ENCODE measurements at regions not wholly inside any gene's neighbourhood (a gene's known extent, or its start where the extent isn't known, plus 50 kb on each side); places are given as distances from the start of the nearest gene placed in this dataset.

DNA sequence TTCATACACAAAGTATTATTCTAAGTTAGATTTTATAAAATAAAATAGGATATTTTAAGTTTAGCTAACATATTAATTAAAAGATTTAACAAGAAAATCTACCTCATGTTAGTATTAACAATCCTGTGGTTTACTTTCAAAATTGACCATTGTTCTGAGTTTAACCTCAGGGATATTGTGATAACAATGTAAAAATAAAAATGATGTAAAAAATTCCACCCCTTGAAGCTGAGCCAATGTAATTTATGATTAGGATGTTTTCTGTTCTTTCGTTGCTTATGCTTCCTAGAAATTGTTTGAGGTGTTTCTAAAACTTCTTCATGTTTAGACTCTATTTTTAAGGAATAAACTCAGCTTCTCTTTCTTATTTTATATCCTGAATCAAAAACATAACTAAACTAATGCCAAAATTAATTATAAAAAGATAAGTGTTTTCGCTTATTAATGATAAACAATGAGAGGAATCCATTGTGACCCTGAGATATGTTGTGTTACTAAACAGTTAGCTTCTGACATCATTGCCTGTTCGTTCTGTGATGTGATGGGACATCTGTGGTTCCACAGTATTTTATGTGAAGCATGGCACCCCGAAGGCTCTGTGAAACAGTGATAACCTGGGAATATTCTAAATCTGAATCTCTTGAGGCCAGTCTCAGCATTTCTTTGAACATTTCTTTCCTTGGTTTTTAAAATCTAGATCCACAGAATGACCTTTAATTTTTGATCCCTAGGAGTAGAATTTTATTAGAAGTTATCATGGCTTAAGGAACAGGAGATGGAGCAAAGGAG, 340.8 kb downstream of the ARL4A start:
- 73% methylated on average over 4 of the region's 4 CpGs for WGBS
- no peaks in the 10 kb centered on the region for H3K9me3 ChIP-seq (ENCODE audit: control insufficient read depth in 4 of 4, low read length in 3 of 4)
- TF ChIP-seq ZBTB33 (IDR thresholded peaks at IDR 0.05) (no peak), NR2F2 (IDR thresholded peaks at IDR 0.05) (no peak), CTCF (IDR thresholded peaks at IDR 0.05; ENCODE audit: low read depth, low read length, missing input control) (no peak), FOXA2 (IDR thresholded peaks at IDR 0.05) (no peak), SP1 (IDR thresholded peaks at IDR 0.05) (no peak), RAD21 (IDR thresholded peaks at IDR 0.05) (no peak), TAF1 (conservative IDR thresholded peaks at IDR 0.05) (no peak), FOXA1 (IDR thresholded peaks at IDR 0.05) (no peak), RXRA (IDR thresholded peaks at IDR 0.05) (no peak), JUND (IDR thresholded peaks at IDR 0.05) (no peak), YY1 (IDR thresholded peaks at IDR 0.05) (no peak), GABPA (IDR thresholded peaks at IDR 0.05 in 1 of 2, conservative IDR thresholded peaks at IDR 0.05 in 1 of 2) (no peak), MAX (IDR thresholded peaks at IDR 0.05) (no peak), HNF4A (conservative IDR thresholded peaks at IDR 0.05) (no peak)
- TF ChIP-seq, protein P1, sequence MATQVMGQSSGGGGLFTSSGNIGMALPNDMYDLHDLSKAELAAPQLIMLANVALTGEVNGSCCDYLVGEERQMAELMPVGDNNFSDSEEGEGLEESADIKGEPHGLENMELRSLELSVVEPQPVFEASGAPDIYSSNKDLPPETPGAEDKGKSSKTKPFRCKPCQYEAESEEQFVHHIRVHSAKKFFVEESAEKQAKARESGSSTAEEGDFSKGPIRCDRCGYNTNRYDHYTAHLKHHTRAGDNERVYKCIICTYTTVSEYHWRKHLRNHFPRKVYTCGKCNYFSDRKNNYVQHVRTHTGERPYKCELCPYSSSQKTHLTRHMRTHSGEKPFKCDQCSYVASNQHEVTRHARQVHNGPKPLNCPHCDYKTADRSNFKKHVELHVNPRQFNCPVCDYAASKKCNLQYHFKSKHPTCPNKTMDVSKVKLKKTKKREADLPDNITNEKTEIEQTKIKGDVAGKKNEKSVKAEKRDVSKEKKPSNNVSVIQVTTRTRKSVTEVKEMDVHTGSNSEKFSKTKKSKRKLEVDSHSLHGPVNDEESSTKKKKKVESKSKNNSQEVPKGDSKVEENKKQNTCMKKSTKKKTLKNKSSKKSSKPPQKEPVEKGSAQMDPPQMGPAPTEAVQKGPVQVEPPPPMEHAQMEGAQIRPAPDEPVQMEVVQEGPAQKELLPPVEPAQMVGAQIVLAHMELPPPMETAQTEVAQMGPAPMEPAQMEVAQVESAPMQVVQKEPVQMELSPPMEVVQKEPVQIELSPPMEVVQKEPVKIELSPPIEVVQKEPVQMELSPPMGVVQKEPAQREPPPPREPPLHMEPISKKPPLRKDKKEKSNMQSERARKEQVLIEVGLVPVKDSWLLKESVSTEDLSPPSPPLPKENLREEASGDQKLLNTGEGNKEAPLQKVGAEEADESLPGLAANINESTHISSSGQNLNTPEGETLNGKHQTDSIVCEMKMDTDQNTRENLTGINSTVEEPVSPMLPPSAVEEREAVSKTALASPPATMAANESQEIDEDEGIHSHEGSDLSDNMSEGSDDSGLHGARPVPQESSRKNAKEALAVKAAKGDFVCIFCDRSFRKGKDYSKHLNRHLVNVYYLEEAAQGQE (IDR thresholded peaks at IDR 0.05): no peak
- TF ChIP-seq, protein P2, sequence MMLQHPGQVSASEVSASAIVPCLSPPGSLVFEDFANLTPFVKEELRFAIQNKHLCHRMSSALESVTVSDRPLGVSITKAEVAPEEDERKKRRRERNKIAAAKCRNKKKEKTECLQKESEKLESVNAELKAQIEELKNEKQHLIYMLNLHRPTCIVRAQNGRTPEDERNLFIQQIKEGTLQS (IDR thresholded peaks at IDR 0.05): no peak
- H3K27me3 ChIP-seq (ENCODE audit: control insufficient read depth in 4 of 4, insufficient read depth in 4 of 4, low read length in 3 of 4): no peaks in the 10 kb centered on the region
- no peak for DNase-seq (ENCODE audit: low spot score)
- no peak overlapping the region for H3K9ac ChIP-seq (ENCODE audit: low read depth in 1 of 2, low read length in 2 of 2)
- H3K4me1 ChIP-seq (ENCODE audit: control insufficient read depth in 4 of 4, insufficient read depth in 4 of 4, low read length in 3 of 4): peaks cover 0 to 5% (median 0%) of the 10 kb centered on the region in 4 donors
- H3K36me3 ChIP-seq (ENCODE audit: control insufficient read depth in 4 of 4, insufficient read depth in 3 of 4, low read depth in 1 of 4, low read length in 3 of 4): no peaks in the 10 kb centered on the region
- H3K27ac ChIP-seq (ENCODE audit: low read depth in 1 of 2, low read length in 2 of 2): no peak overlapping the region
- H3K4me3 ChIP-seq (ENCODE audit: low read depth in 1 of 3, low read length in 3 of 3): no peak overlapping the region

All from liver (tissue), 8 donors.